Activated CD4-positive, CD25-positive, alpha-beta regulatory T cell treated with anti-CD3 and anti-CD28 coated beads, Interleukin-2, amount 50 U/mL, for 24 hours (primary cell): ENCODE measurements at regions not wholly inside any gene's neighbourhood (a gene's known extent, or its start where the extent isn't known, plus 50 kb on each side); places are given as distances from the start of the nearest gene placed in this dataset.
"Not testable (repeated sequence)": the region's sequence is repeated elsewhere in the genome, so short reads cannot be mapped to it uniquely, and the experiment has no call there.

Experiments used
- ATAC-seq, 2 donors: fragments of 150-1000 bp; cut with Tn5 transposase; one replicate each; pipeline ENCODE4 v1.10.0; 2021; ENCODE audit warnings: mild to moderate bottlenecking in 1 of 2, moderate library complexity in 1 of 2

DNA sequence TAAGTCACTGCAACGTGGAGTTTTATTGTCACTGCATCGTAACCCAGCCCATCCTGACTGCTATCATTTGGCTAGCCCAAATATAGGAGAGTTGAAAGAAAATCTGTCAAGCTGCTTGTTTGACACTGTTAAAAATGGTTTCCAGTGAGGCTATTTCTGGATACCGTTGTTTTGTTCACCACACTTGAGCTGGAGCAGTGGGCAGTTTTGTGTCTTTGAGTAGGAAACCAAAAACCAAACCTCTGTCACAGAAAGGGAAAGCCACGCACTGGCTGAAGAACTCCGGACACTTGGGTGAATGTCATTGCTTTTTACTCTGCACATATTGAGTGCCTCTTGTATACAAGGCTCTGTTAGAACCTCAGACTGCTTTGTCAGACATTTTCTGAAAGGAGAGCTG lies 446.4 kb upstream of the CFAP20DC start:
- no peak for ATAC-seq

DNA sequence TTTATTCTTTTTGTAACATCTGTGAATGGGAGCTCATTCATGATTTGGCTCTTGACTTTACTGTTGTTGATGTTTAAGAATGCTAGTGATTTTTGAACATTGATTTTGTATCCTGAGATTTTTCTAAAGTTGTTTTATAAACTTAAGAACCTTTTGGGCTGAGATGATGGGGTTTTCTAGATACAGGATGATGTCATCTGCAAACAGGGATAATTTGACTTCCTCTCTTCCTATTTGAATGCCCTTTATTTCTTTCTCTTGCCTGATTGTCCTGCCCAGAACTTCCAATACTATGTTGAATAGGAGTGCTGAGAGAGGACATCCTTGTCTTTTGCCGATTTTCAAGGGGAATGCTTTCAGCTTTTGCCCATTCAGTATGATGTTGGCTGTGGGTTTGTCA lies 445.1 kb upstream of the CFAP20DC start:
- ATAC-seq: not testable (repeated sequence)

DNA sequence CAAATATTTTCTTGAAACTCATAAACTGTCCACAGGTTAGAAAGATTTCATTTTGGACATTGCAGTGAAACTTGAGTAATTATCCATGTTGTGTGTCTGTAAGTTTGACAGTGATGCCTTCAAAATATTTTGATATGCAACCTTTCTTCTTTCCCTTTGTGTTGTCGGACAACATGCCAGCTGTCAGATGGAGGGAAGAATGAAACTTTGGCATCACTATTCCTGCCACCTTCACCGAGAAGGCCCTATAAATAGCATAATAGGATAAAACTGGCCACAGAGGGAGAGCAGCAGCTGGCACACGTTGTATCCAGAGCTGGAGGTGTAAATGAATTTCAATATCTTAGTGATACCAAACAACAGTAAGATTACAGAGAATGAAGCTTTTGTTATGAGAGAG lies 436.7 kb upstream of the CFAP20DC start:
- no peak for ATAC-seq

DNA sequence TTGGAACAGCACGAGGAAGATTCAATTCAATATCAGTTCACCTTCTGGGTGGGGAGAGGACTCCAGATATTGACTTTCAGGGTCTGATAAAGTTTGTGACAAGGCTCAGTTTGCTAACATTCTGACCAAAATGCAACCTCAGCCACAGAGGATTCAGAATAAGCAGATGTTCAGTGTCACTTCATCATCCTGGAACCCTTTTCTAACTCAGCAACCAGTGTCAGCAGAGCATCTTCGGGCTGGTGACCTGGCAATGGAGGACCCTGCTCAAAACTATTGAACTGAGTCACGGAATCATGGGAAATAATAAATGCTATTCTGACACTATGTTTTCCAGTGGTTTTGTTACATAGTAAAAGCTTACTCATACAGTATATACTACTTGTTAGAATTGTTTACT lies 433.4 kb upstream of the CFAP20DC start:
- peak in 1 of 2 donors; percentile 9 for ATAC-seq

DNA sequence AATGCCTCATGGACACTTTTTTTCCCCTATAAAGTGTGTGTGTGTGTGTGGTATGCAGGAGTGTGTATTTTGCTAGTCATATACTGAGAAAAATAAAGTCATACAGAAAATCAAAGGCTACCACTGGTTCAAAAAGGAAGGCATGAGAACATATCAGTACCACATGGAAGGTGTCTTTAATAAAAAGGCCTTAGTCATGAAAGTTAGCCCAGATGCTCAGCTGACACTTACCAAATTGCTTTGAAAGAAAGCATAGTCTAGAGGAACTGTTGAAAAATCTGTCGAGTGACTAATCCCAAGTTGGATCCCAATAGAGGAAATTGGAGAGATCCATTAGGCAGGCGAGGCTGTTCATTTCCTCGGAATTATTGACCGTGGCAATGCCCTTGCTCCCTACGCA lies 432.9 kb upstream of the CFAP20DC start:
- ATAC-seq: peak; percentile 28 to 38

DNA sequence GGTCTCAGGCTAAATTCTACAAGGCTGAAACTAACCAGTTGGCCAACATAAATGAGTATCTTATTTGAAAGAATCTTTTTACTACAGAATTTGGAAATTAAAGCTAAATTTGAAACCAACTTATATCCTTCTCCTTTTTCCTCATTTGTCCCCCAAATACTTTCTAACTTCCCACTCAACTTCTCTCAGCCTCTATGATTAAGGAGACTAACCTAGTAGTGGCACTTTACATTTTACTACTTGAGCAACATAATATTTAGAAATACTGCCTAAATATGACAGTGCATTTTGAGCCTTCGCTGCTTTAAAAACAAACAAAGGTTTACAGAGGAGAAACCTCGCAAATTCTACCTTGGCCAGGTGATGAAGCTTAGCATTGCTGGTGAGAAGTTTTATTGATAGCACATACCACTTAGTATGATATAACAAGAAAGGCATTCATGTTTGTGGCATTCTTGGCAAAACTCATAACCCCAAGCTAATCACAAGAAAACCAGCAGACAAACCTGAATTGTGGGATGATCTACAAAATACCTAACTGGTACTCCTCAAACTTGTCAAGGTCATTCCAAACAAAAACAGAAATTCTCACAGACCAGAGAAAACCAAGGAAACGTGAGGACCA lies 432.1 kb upstream of the CFAP20DC start:
- ATAC-seq: no peak

DNA sequence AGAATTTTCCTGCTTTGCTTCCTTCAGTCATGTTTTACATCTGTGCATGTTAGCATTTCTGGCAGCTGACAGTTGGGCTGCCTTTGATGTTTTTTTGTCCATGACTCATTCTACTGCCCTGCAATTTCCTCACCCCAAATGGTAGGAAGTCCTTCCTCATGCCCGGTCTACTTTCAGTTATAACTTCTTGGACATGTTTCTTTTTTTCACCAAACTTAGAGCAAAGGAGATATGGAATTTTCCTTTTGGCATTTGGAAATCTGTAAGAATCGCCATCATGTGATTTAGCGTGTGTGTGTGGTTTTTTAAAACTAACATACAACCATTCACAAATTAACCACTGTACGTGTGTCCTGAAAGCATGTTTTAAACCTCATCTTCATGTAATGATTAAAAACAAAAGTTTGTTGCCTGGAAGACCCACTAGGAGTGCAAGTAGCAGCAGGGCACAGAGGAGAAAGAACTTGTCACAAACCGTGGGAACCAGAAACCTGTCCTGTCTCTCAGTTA lies 430.7 kb upstream of the CFAP20DC start:
- ATAC-seq: peak in 1 of 2 donors; percentile 48

DNA sequence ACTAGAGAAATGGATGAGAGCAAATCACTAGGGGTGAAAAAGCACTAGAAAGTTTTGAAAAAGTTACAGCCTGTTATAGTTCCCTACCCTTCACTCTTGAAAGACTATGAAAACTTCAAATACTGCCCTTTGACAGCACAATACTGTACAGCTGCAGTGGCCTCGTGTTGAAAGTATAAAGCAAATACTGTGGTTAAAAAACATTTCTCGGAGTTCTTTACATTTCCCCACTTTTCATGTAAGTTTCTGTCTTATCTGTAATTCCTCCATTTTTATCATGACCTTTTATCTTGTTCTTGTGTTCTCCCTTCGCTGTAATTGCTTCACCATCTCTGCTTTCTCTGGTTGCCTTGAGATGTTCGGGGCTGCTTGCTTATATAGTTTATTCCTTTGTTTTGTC lies 423.8 kb upstream of the CFAP20DC start:
- ATAC-seq: no peak

DNA sequence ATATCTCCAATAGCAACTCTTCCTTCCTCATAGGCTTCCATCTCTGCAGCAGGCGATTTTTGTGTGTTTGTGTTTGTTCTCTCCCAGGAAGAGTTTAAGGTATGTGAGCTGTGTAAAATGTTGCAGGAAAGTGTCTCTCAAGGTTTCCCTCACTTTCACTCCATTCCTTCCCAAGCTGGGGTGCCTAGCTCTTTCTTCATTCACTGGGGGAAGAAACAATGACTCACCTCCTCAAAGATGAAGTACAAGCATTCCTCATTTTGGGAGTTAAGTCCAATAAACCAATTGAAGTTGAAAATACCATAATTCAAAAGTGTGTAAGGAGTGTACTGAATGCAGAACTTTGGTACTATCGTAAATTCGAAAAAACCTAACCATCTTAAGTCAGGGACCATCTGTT lies 422.7 kb upstream of the CFAP20DC start:
- ATAC-seq: no peak

DNA sequence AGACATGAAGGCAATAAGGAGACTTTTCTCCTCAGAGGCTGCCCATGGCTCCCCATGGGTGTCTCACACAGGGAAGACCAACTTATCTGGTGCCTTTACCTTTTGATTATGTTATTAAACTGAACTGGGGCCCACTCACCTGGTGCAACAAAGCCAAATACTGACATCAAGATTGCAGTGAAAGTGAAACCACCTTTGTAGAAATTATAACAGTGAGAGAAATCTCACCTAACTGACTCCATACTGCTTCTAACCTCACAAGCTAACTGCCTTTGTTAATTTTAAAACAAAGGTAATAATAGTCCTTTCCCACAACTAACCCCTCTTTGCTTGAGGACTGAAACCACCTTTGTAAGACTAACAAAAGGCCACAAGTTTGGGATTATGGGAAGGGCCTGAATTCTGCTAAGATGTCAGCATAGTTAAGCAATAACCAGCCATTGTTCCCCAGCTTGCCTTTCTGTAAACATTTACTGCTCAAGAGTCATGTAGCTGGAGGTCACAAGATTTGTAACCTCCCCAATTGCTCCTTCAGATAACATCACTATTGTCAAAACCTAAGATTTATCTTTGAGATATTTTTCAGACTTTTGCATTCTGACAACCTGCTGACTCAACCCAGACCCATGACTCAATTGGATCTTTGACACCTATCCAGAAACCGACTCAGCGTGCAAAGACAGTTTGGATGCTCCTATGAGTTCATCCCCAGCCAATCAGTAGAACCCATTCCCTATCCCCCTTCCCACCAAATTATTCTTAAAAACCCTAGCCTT lies 420.3 kb upstream of the CFAP20DC start:
- ATAC-seq: peak; percentile 75 to 85

DNA sequence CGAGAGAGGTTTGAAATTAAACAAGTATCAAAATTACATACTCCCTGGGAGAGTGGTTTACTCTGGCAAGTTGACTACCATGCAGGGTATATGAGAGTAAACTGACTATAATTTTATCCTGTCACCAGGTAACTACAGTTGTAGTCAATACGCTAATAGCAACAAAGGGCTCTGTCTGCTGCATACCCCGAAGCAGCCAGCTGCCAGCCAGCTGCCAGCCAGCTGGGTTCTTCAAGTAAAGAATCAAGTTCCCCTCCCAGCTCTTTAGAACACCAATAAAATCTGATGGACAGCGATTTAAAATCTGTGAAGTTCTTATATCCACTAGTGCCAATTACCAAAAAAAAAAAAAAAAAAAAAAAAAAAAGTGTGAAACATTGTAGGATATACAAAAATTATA lies 417.7 kb upstream of the CFAP20DC start:
- no peak for ATAC-seq

DNA sequence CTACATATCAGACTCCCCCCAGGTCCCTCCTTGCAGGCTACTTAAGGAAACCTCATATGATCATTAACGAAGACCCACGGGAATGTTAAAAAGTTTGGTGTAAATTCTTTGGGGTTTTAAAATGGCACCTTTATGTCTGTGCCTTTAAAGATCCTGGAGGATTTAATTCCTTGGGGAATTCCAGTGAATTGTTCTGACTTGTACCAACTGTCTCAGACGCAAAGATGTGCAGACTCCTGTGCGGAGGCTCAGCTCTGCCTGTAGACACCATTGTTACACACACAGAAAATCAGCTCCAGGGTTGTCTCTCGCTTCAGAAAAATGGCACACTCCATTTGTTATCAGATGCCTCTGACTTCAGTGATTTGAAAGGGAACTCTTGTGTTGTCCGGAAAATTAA lies 414.4 kb upstream of the CFAP20DC start:
- ATAC-seq: no peak

DNA sequence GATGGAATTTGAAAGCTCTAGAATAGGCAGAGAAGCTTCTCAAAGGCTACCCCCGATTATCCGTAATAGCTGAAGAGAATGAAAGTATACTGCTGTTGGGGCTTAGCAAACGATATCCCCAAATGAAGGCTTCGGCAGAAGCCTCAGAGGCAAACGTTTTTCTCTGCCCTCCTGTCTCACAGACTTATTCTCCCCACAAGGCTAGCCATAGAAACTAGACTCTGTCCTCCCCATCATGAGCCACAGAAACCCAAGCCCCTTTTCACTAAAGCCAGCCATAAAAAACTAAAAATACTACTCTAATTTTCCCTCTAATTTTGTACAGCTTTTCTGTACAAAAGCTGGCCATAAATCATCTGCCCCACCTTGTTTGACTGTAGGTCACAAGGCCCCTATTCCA lies 413.4 kb upstream of the CFAP20DC start:
- ATAC-seq: no peak

DNA sequence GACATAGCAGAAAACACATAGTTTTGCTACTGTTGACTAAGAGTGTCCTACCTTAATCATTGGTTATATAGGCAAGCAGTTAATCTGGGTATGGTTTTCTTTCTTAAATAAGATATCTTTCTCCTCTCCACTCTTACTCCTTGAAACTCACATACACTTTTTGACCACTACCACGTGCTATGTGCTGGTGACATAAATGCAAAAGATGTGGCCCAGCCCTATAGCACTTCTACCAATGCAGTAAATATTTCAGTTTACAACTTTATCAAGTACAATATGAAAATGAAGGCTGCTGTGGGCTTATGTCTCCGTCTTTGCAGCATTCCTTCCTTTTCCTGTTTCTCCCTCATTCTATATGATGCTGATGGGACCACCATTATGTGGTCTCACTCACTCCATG lies 410.2 kb upstream of the CFAP20DC start:
- no peak for ATAC-seq

DNA sequence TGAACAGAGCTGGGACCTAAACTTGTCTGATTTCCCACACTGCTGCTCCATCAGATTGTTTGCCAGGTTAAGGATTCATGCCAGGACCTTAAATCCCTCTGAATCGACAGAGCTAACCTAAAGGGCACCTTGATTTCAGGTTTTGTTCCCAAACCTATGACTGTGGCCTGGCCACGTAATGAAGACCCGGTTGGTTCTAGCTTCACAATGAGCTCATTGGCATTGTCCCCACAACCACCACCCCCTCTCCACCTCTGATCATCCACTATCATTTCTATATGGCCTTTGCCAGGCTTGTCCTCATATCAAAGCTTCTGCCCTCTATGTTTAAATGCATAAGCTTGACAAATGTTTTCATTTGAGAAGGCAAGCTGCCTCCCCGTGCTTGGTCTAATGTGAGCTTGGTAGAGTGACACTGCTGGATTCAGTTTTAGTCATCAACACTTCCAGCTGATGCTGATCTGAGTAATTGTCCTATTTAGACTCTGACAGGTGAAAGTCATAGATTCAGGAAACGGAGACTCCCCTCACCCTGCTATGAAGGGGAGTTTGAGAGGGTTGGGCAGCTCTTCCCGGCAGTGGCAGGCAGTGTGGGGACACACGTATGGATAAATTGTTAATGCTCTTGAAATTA lies 407.1 kb upstream of the CFAP20DC start:
- peak; percentile 93 to 96 for ATAC-seq

DNA sequence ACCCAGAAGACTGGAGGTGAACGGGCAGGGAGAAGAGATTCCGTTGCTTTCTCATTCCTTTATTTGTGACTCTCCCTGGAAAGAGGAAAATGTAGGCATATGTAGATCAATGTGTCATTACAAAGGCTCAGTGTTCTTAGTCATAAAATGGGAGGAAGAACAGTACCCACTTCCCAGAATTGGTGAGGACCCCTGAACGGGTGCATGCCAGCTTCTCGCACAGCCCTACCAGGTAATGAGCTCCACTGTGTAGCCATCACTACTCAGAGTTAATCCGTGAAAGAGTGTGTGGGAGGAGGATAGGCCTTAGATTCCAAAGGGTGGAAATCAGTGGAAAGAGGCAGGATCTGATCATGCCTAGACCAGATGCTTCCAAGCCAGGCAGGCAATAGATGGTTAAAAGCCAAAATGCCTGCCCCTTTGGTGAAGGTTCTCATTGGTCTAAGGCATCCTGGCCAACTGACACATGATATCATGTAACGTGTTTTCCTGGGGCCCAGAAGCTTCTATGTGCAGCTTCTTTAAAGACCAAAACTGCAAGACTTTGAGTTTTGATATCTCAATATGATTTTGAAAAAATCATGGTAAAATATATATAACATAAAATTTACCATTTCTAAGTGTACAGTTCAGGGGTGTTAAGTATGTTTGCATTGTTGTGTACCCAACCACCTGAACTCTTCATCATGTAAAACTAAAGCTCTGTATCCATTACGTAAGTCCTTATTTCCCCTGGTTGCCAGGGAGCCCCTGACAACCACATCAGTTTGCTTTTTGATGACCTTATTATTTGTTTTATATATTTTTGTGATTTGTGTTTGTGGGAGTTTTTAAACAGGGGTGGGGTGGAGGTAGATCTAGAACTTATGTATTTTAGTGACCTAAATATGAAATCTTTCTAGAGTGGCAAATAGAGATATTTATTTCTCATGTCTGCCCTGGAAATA lies 402.2 kb upstream of the CFAP20DC start:
- no peak for ATAC-seq

DNA sequence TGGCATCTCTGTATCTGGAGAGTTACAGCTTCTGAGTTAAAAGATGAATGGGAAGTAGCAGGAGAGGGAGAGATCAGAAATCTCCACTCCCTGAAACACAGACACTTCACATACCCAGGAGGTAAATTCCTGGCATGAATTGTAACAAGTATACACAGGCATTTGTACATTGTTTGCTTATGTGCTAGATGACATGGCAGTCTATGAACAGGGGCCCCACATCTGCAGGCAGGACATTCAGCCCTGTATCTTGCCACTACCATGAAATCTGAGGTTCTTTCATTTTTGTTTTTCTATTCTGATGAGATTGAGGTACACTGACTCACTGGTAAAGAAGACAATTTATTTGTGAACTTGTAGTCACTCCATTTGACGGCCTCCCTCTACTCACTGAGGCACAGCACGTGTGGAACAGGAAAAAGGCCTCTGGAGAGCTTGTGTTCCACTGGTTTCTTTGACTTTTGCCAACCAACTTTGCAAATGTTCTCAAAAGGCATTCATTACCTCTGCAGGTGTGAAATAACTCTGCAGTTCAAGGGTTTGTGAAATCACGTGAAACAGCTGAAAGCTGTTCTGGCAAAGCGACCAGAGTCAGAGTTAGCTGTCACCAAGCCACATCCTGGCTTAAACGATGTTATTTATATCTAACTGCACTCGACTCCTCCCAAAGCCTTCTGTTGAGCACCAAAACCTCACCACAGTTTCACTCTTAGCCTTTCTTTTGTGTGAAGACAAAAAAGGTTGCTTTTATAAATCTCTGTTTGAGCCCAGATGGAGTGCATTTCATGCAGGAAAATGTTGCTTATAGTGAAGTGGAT lies 401.3 kb upstream of the CFAP20DC start:
- ATAC-seq: peak; percentile 88 to 93

DNA sequence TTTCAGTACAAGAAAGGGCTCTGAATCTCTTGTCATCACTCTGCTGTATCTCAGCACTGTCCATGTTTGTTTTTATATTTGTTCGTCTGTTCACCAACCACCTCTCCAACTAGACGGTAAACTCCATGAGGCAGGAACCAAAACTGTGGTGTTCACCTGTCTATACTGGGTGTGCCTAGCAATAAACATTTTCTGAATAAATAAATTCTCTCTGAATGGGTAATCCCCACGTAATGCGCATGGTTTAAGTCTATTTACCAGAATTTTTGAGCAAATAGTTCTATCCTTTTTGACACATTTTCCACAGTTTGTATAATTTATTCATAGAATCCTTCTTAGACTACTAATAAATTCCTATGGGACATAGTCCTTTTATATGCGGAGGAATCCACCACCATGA lies 400.6 kb upstream of the CFAP20DC start:
- no peak for ATAC-seq

DNA sequence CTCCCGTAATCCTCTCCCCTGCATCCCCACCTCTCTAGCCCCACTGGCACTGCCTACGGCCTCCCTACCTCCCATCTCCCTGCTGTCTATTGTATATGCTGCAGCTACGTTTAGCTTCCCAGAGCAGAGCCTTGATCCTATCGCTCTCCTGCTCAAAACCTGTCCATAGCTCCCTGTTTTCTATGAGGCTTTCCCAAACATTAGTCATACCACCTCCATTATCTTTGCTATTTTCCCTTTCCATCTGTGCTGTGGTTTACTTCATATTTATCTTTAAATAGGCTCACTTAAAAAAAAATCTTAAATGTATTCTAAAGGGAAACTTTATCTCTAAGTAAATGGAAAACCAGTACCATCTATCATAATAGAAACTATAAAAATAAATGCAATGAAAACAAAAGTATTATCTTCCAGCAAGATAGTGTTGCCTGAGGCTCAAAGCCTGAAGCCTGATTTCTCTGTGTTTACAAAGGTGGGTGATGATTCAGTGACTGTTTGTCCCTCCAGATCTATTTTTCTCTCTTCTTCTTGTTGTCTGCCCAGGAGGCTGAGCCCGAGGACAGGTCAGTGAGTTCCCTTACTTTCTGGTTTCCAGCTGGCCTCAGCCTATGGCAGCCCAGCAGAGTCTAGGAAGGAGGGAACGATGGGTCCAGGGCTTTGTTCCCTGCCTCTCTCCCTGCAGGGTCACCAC lies 397.1 kb upstream of the CFAP20DC start:
- ATAC-seq: no peak

DNA sequence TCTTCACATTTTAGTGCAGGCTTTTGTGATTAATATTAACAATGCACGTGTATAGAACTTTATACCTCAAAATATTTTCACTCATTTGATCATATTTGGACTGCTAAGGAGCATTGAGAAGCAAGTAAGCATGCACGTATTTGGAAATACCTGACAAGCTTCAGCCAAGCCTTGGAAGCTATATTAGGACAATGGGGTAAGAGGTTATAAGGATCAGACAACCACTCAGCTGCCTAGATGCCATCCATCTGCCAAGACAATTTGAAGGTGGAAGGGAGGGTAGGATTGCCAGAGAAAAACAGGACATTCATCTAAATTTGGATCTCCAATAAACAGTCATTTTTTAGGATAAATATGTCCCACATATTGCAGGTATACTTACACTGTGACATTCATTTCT lies 394.9 kb upstream of the CFAP20DC start:
- ATAC-seq: no peak

DNA sequence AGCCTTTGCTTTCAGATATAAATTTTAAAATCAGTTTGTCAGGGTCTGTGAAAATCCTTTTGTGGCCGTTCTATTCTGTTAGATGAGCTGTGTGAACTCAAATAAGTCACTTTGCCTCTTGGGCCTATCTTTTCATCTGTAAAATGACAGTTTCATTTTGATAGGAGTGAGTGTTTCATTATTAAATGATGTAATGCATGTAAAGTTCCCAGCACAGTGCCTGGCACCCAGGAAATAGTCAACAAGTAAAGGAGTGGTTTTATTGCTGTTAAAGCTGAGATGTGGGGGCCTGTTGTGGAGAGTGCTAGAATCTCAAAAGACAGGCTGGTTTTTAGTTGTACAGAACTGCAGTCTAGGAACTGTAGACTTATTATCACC lies 394.5 kb upstream of the CFAP20DC start:
- peak; percentile 86 for ATAC-seq
